GM23338 (cell line): ENCODE measurements at regions not wholly inside any gene's neighbourhood (a gene's known extent, or its start where the extent isn't known, plus 50 kb on each side); places are given as distances from the start of the nearest gene placed in this dataset.

Experiments
- ATAC-seq: fragments of 200-7000 bp; cut with Tn5 transposase; 3 replicates; pipeline ENCODE4 v1.9.1; 2020
- DNase-seq: peaks from one replicate; pipeline ENCODE4 v3.0.0-alpha.2; 2015; ENCODE audit warnings: low spot score
- H2AFZ ChIP-seq: fragments of 200-600 bp; sonication (generic); 2 replicates; pipeline ENCODE4 v1.8.0; 2016; ENCODE audit warnings: antibody characterized with exemption, mild to moderate bottlenecking, moderate library complexity
- H3F3A ChIP-seq: fragments of 200-600 bp; sonication (generic); replicated peaks from 2 replicates; pipeline ENCODE4 v1.8.0; 2017; ENCODE audit warnings: antibody characterized with exemption, mixed run types, low read depth
- H3K27ac ChIP-seq: fragments of 200-600 bp; sonication (generic); 2 replicates; pipeline ENCODE4 v1.6.1; 2016; ENCODE audit warnings: low read depth
- H3K27me3 ChIP-seq: fragments of 200-600 bp; sonication (generic); 2 replicates; pipeline ENCODE4 v1.8.0; 2016; ENCODE audit warnings: mild to moderate bottlenecking, mixed run types, moderate library complexity; ENCODE audit not compliant: insufficient read depth
- H3K36me3 ChIP-seq: fragments of 200-600 bp; sonication (generic); 2 replicates; pipeline ENCODE4 v1.8.0; 2016; ENCODE audit warnings: mild to moderate bottlenecking; ENCODE audit not compliant: insufficient read depth
- H3K4me1 ChIP-seq: fragments of 200-600 bp; sonication (generic); 2 replicates; pipeline ENCODE4 v1.8.0; 2016; ENCODE audit warnings: mild to moderate bottlenecking, moderate library complexity; ENCODE audit not compliant: insufficient read depth
- H3K4me2 ChIP-seq: fragments of 200-600 bp; sonication (generic); 2 replicates; pipeline ENCODE4 v1.7.1; 2017; ENCODE audit warnings: mixed run types
- H3K4me3 ChIP-seq: fragments of 200-600 bp; sonication (generic); 2 replicates; pipeline ENCODE4 v1.6.1; 2016; ENCODE audit warnings: mixed run types
- H3K79me2 ChIP-seq: fragments of 200-600 bp; sonication (generic); replicated peaks from 2 replicates; pipeline ENCODE4 v1.8.0; 2017; ENCODE audit warnings: mild to moderate bottlenecking; ENCODE audit not compliant: insufficient read depth
- H3K9me2 ChIP-seq: fragments of 200-600 bp; sonication (generic); 2 replicates; pipeline ENCODE4 v1.8.0; 2017; ENCODE audit not compliant: insufficient read depth
- H4K20me1 ChIP-seq: fragments of 200-600 bp; sonication (generic); replicated peaks from 2 replicates; pipeline ENCODE4 v1.8.0; 2017; ENCODE audit warnings: mild to moderate bottlenecking; ENCODE audit not compliant: insufficient read depth
- H3K27ac Mint-ChIP-seq: 2 replicates; pipeline ENCODE4 v1.8.0; 2020; ENCODE audit warnings: inconsistent platforms, mild to moderate bottlenecking, moderate library complexity, mixed read lengths
- H3K27me3 Mint-ChIP-seq: 3 replicates; pipeline ENCODE4 v1.8.0; 2022; ENCODE audit warnings: low read depth, mild to moderate bottlenecking, moderate library complexity, mixed read lengths, inconsistent platforms; ENCODE audit not compliant: insufficient read depth, poor library complexity
- H3K36me3 Mint-ChIP-seq: 3 replicates; pipeline ENCODE4 v1.8.0; 2021; ENCODE audit warnings: low read depth, mild to moderate bottlenecking, inconsistent platforms, moderate library complexity, mixed read lengths
- H3K4me1 Mint-ChIP-seq: 3 replicates; pipeline ENCODE4 v1.8.0; 2020; ENCODE audit warnings: mild to moderate bottlenecking, inconsistent platforms, mixed read lengths
- H3K4me3 Mint-ChIP-seq: 3 replicates; pipeline ENCODE4 v1.8.0; 2021; ENCODE audit warnings: moderate library complexity, mild to moderate bottlenecking, inconsistent platforms, mixed read lengths
- H3K9me3 Mint-ChIP-seq: 3 replicates; pipeline ENCODE4 v1.8.0; 2020; ENCODE audit warnings: moderate library complexity, mild to moderate bottlenecking, inconsistent platforms, mixed read lengths
- CREB1 ChIP-seq: fragments of 250-450 bp; sonication (Bioruptor Pico); IDR thresholded peaks from 2 replicates; pipeline ENCODE4 v1.5.0; 2020; ENCODE audit warnings: low read depth, mild to moderate bottlenecking, moderate library complexity
- CTCF ChIP-seq, 2 experiments: fragments of 200-600 bp in 1 of 2; sonication (generic) in 1 of 2; conservative IDR thresholded peaks; 2 replicates each; pipeline versions ENCODE4 v1.5.1 to v1.6.1; 2016 to 2017; ENCODE audit warnings: antibody characterized with exemption in 2 of 2, low read depth in 2 of 2, mild to moderate bottlenecking in 2 of 2, moderate library complexity in 1 of 2
- ETS1 ChIP-seq: IDR thresholded peaks from 2 replicates; pipeline ENCODE4 v1.6.1; 2016; ENCODE audit warnings: antibody characterized with exemption
- EZH2 ChIP-seq: fragments of 200-600 bp; sonication (generic); IDR thresholded peaks from one replicate; pipeline ENCODE4 v1.8.0; 2017; ENCODE audit warnings: antibody characterized with exemption, mild to moderate bottlenecking, low read depth; ENCODE audit not compliant: unreplicated experiment
- EZH2phosphoT487 ChIP-seq: fragments of 200-600 bp; sonication (generic); IDR thresholded peaks from one replicate; pipeline ENCODE4 v1.8.1; 2018; ENCODE audit warnings: antibody characterized with exemption; ENCODE audit not compliant: unreplicated experiment
- JUNB ChIP-seq: IDR thresholded peaks from one replicate; pipeline ENCODE4 v1.6.1; 2016; ENCODE audit warnings: antibody characterized with exemption; ENCODE audit not compliant: unreplicated experiment
- NANOG ChIP-seq: IDR thresholded peaks from 2 replicates; pipeline ENCODE4 v1.6.1; 2016; ENCODE audit warnings: antibody characterized with exemption, borderline replicate concordance
- POLR2AphosphoS5 ChIP-seq: IDR thresholded peaks from 2 replicates; pipeline ENCODE4 v1.6.1; 2016; ENCODE audit warnings: antibody characterized with exemption, low read depth
- REST ChIP-seq: IDR thresholded peaks from one replicate; pipeline ENCODE4 v1.6.1; 2018; ENCODE audit warnings: antibody characterized with exemption; ENCODE audit not compliant: unreplicated experiment
- STAT1 ChIP-seq: IDR thresholded peaks from one replicate; pipeline ENCODE4 v1.6.1; 2016; ENCODE audit warnings: antibody characterized with exemption; ENCODE audit not compliant: unreplicated experiment
- ZNF114 ChIP-seq: fragments of 250-450 bp; sonication (Bioruptor Pico); IDR thresholded peaks from 2 replicates; pipeline ENCODE4 v1.5.0; 2020; ENCODE audit warnings: mild to moderate bottlenecking, moderate library complexity
- ZNF331 ChIP-seq: fragments of 250-450 bp; sonication (Bioruptor Pico); IDR thresholded peaks from 2 replicates; pipeline ENCODE4 v1.5.0; 2020; ENCODE audit warnings: low read depth, mild to moderate bottlenecking, moderate library complexity
- ZNF462 ChIP-seq: fragments of 250-450 bp; sonication (Bioruptor Pico); IDR thresholded peaks from 2 replicates; pipeline ENCODE4 v1.5.0; 2020; ENCODE audit warnings: mild to moderate bottlenecking, moderate library complexity

- Mint-ChIP-seq H3K9me3 (no peaks in the 10 kb centered on the region), H3K4me1 (no peaks in the 10 kb centered on the region), H3K27ac (no peak overlapping the region), H3K36me3 (no peaks in the 10 kb centered on the region), H3K4me3 (no peak overlapping the region), H3K27me3 (peaks cover 3% of the 10 kb centered on the region)
- Histone ChIP-seq H3F3A (no peaks in the 10 kb centered on the region), H3K9me2 (peaks cover 13% of the 10 kb centered on the region), H3K4me3 (no peak overlapping the region), H3K27ac (no peak overlapping the region), H3K27me3 (no peaks in the 10 kb centered on the region), H3K4me1 (no peaks in the 10 kb centered on the region), H4K20me1 (no peaks in the 10 kb centered on the region), H3K79me2 (no peaks in the 10 kb centered on the region), H3K4me2 (no peak overlapping the region), H2AFZ (no peak overlapping the region), H3K36me3 (no peaks in the 10 kb centered on the region)
- ATAC-seq (no peak), DNase-seq (no peak)
- TF ChIP-seq ZNF331 (CRISPR knock-in tag) (no peak), EZH2 (no peak), ZNF114 (no peak), EZH2phosphoT487 (no peak), CTCF (conservative IDR thresholded peaks at IDR 0.05; ENCODE audit: low read depth in 2 of 2) (no peak), CREB1 (CRISPR knock-in tag) (no peak), ZNF462 (CRISPR knock-in tag) (no peak), POLR2AphosphoS5 (no peak), ETS1 (no peak), JUNB (no peak), NANOG (no peak), REST (no peak), STAT1 (no peak)
These were observed 107.2 kb upstream of the DUSP10 start for GRCh38 chr1:221849110-221849509.
